Neural progenitor cell (in vitro differentiated cells): ENCODE measurements at regions not wholly inside any gene's neighbourhood (a gene's known extent, or its start where the extent isn't known, plus 50 kb on each side); places are given as distances from the start of the nearest gene placed in this dataset.

Experiments
- DNase-seq: peaks from one replicate; pipeline ENCODE4 v3.0.0-alpha.2; 2016; ENCODE audit warnings: low spot score
- H2AFZ ChIP-seq: fragments of 200-600 bp; sonication (generic); replicated peaks from 2 replicates; pipeline ENCODE4 v1.6.1; 2016; ENCODE audit warnings: antibody characterized with exemption
- H3F3A ChIP-seq: fragments of 200-600 bp; sonication (generic); 2 replicates; pipeline ENCODE4 v1.6.1; 2016; ENCODE audit warnings: antibody characterized with exemption, low read depth
- H3K27ac ChIP-seq: fragments of 200-600 bp; sonication (generic); 2 replicates; pipeline ENCODE4 v1.5.1; 2016; ENCODE audit warnings: mild to moderate bottlenecking
- H3K27me3 ChIP-seq: fragments of 200-600 bp; sonication (generic); 2 replicates; pipeline ENCODE4 v1.6.1; 2016; ENCODE audit warnings: mild to moderate bottlenecking, moderate library complexity
- H3K36me3 ChIP-seq: fragments of 200-600 bp; sonication (generic); 2 replicates; pipeline ENCODE4 v1.5.1; 2016
- H3K4me1 ChIP-seq: fragments of 200-600 bp; sonication (generic); 2 replicates; pipeline ENCODE4 v1.6.1; 2016; ENCODE audit warnings: mixed run types
- H3K4me2 ChIP-seq: fragments of 200-600 bp; sonication (generic); 2 replicates; pipeline ENCODE4 v1.6.1; 2016
- H3K4me3 ChIP-seq: fragments of 200-600 bp; sonication (generic); 2 replicates; pipeline ENCODE4 v1.5.1; 2016
- H3K79me2 ChIP-seq: fragments of 200-600 bp; sonication (generic); 2 replicates; pipeline ENCODE4 v1.6.1; 2016; ENCODE audit warnings: low read depth
- H3K9ac ChIP-seq: fragments of 200-600 bp; sonication (generic); 2 replicates; pipeline ENCODE4 v1.6.1; 2016
- H3K9me3 ChIP-seq: fragments of 200-600 bp; sonication (generic); 2 replicates; pipeline ENCODE4 v1.5.1; 2016; ENCODE audit warnings: low read depth
- H4K20me1 ChIP-seq: fragments of 200-600 bp; sonication (generic); 2 replicates; pipeline ENCODE4 v1.6.1; 2016; ENCODE audit warnings: low read depth
- H3K27ac Mint-ChIP-seq: 3 replicates; pipeline ENCODE4 v1.8.0; 2021; ENCODE audit warnings: mixed read lengths
- H3K27me3 Mint-ChIP-seq: 2 replicates; pipeline ENCODE4 v1.8.0; 2022; ENCODE audit warnings: low read depth, mild to moderate bottlenecking, inconsistent platforms, moderate library complexity, mixed read lengths; ENCODE audit not compliant: insufficient read depth
- H3K36me3 Mint-ChIP-seq: 3 replicates; pipeline ENCODE4 v1.8.0; 2021; ENCODE audit warnings: mixed read lengths
- H3K4me1 Mint-ChIP-seq: 3 replicates; pipeline ENCODE4 v1.8.0; 2021; ENCODE audit warnings: mixed read lengths
- H3K4me3 Mint-ChIP-seq: 3 replicates; pipeline ENCODE4 v1.8.0; 2021; ENCODE audit warnings: mild to moderate bottlenecking, moderate library complexity, mixed read lengths
- H3K9me3 Mint-ChIP-seq: 3 replicates; pipeline ENCODE4 v1.8.0; 2020; ENCODE audit warnings: mixed read lengths
- EZH2 ChIP-seq: fragments of 200-600 bp; sonication (generic); IDR thresholded peaks from 2 replicates; pipeline ENCODE4 v1.6.1; 2017; ENCODE audit warnings: antibody characterized with exemption, mild to moderate bottlenecking, moderate library complexity
- EZH2phosphoT487 ChIP-seq: fragments of 200-600 bp; sonication (generic); IDR thresholded peaks from 2 replicates; pipeline ENCODE4 v1.6.1; 2017; ENCODE audit warnings: antibody characterized with exemption
- TF ChIP-seq, protein P1 (sequence below): fragments of 200-600 bp; sonication (generic); IDR thresholded peaks from 2 replicates; pipeline ENCODE4 v1.5.1; 2017; ENCODE audit warnings: antibody characterized with exemption, mild to moderate bottlenecking

DNA sequence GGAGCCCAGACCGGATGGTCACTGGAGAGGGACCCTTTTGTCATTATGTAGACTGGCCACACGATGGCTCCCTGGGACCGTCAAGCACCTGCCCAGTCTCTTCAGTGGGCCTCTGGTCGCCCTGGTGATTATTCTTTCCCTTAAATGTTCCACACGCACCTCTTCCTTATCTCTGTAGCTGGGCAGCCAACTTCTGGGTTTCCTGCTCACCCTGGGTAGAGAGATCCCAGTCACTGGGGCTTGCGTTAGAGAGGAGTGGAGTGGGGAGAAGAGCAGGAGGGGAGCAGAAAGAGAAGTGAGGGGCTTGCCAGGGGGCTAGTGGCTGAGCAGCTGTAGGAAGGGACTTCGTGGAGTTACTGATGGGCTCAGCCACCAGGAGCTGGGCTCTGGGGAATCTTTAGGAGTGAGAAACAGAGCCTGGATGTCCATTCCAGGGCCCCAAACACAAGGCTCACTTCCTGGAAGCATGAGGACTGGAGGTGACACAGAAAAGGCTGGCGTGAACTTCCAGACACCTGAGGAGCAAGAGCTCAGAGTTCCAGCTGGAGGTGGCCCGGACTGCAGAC, 150.1 kb downstream of the DHX35 start:
- Histone ChIP-seq H2AFZ (peak overlapping the region; percentile 85), H3K4me3 (no peak overlapping the region), H3K4me1 (peaks cover 43% of the 10 kb centered on the region), H3F3A (peaks cover 15% of the 10 kb centered on the region), H3K9me3 (no peaks in the 10 kb centered on the region), H3K4me2 (peak overlapping the region; percentile 56), H3K27ac (no peak overlapping the region), H3K9ac (no peak overlapping the region), H4K20me1 (no peaks in the 10 kb centered on the region), H3K79me2 (no peaks in the 10 kb centered on the region), H3K27me3 (no peaks in the 10 kb centered on the region), H3K36me3 (no peaks in the 10 kb centered on the region)
- Mint-ChIP-seq H3K4me1 (peaks cover 16% of the 10 kb centered on the region), H3K36me3 (no peaks in the 10 kb centered on the region), H3K27ac (peak overlapping the region; percentile 82), H3K4me3 (no peak overlapping the region), H3K9me3 (peaks cover 4% of the 10 kb centered on the region), H3K27me3 (peaks cover 13% of the 10 kb centered on the region)
- DNase-seq: peak; percentile 89
- TF ChIP-seq EZH2phosphoT487: no peak
- TF ChIP-seq, protein P1, sequence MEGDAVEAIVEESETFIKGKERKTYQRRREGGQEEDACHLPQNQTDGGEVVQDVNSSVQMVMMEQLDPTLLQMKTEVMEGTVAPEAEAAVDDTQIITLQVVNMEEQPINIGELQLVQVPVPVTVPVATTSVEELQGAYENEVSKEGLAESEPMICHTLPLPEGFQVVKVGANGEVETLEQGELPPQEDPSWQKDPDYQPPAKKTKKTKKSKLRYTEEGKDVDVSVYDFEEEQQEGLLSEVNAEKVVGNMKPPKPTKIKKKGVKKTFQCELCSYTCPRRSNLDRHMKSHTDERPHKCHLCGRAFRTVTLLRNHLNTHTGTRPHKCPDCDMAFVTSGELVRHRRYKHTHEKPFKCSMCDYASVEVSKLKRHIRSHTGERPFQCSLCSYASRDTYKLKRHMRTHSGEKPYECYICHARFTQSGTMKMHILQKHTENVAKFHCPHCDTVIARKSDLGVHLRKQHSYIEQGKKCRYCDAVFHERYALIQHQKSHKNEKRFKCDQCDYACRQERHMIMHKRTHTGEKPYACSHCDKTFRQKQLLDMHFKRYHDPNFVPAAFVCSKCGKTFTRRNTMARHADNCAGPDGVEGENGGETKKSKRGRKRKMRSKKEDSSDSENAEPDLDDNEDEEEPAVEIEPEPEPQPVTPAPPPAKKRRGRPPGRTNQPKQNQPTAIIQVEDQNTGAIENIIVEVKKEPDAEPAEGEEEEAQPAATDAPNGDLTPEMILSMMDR: peak; percentile 77

DNA sequence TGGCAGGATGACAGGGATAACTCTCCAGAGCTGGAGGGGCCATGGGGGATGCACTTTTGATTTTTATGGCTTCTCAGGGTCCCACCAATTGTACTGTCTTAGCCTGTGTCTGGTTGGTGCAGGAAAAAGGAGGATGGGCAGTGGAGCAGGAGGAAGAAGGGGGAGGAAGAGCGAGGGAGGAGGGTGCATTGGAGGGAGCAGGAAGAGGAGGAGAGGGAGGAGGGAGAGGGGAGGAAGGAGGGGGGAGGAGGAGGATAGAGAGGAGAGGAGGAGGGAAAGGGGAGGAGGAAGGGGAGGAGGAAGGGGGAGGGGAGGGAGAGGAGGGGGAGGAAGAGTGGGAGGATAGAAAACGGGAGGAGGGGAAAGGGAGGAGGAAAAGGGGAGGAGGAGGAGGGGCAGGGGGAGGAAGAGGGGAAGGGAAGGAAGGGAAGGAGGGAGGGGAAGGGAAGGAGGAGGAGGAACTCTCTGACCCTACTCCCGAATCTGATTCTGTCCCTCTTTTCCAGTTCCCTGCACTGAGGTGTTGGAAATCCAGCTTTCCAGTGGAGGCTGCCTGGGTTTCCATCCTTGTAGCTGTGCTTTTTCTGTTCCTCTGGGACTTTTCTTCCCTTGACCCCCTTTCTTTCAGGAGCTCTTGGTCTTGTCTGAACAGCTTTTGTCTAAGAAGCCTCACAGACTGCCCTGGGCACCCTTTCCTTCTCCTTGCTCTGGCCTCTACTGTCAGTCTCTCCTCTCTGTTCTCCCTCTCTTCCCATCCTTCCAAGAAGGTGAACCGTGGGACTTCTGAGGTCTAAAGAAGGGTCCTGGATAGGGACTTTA, 149.4 kb downstream of the DHX35 start:
- Mint-ChIP-seq H3K27me3 (peaks cover 13% of the 10 kb centered on the region), H3K9me3 (peaks cover 1% of the 10 kb centered on the region), H3K4me1 (peaks cover 13% of the 10 kb centered on the region), H3K27ac (no peak overlapping the region), H3K36me3 (no peaks in the 10 kb centered on the region), H3K4me3 (no peak overlapping the region)
- Histone ChIP-seq H3K9ac (no peak overlapping the region), H3F3A (peaks cover 15% of the 10 kb centered on the region), H3K4me3 (no peak overlapping the region), H3K4me1 (peaks cover 43% of the 10 kb centered on the region), H2AFZ (peak overlapping the region; percentile 85), H3K79me2 (no peaks in the 10 kb centered on the region), H3K36me3 (no peaks in the 10 kb centered on the region), H3K4me2 (peak overlapping the region; percentile 56), H3K27ac (no peak overlapping the region), H3K9me3 (no peaks in the 10 kb centered on the region), H3K27me3 (no peaks in the 10 kb centered on the region), H4K20me1 (no peaks in the 10 kb centered on the region)
- no peak for DNase-seq
- TF ChIP-seq EZH2 (no peak), EZH2phosphoT487 (no peak)
- TF ChIP-seq, protein P1: no peak

DNA sequence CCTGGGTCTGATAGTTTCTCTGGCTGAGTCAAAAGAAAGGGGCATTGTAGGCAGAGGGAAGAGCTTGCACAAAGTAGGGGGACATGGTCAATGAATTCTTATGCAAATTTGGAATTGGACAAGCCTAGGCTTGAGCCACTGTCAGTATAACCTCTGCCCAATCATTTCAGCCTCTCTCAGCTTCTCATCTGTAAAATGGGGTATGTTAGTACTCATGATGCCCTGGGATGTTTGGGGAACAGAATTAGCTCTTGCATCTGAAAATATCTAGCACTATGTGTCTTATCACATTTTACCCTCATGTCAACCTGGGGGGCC, 148.6 kb downstream of the DHX35 start:
- Histone ChIP-seq H3K36me3 (no peaks in the 10 kb centered on the region), H3F3A (peaks cover 15% of the 10 kb centered on the region), H4K20me1 (no peaks in the 10 kb centered on the region), H3K27ac (no peak overlapping the region), H3K4me2 (no peak overlapping the region), H3K9ac (no peak overlapping the region), H3K4me1 (peaks cover 43% of the 10 kb centered on the region), H3K4me3 (no peak overlapping the region), H3K79me2 (no peaks in the 10 kb centered on the region), H3K27me3 (no peaks in the 10 kb centered on the region), H2AFZ (peak overlapping the region; percentile 65), H3K9me3 (no peaks in the 10 kb centered on the region)
- Mint-ChIP-seq H3K9me3 (no peaks in the 10 kb centered on the region), H3K27me3 (peaks cover 13% of the 10 kb centered on the region), H3K27ac (peak overlapping the region; percentile 27), H3K4me3 (no peak overlapping the region), H3K36me3 (no peaks in the 10 kb centered on the region), H3K4me1 (peaks cover 11% of the 10 kb centered on the region)
- DNase-seq: no peak
- TF ChIP-seq EZH2phosphoT487: no peak
- TF ChIP-seq, protein P1: no peak
